HG03159 (cell line): ENCODE measurements at regions not wholly inside any gene's neighbourhood (a gene's known extent, or its start where the extent isn't known, plus 50 kb on each side); places are given as distances from the start of the nearest gene placed in this dataset.
A peak's percentile ranks its signal among the peaks of the same experiment; 100 is the strongest.
"Not testable (repeated sequence)": the region's sequence is repeated elsewhere in the genome, so short reads cannot be mapped to it uniquely, and the experiment has no call there.

ENCODE experiments used
- ATAC-seq: cut with Tn5 transposase; IDR thresholded peaks from one replicate; pipeline ENCODE4 v1.9.1; 2021; ENCODE audit warnings: mild to moderate bottlenecking, moderate library complexity; ENCODE audit not compliant: unreplicated experiment

- not testable (repeated sequence) for ATAC-seq
Measured at GRCh38 chr2:89947208-89947815, 1255.8 kb downstream of the RPIA start.

GRCh38 chr2:89948102-89948501 lies 1256.6 kb downstream of the RPIA start:
- ATAC-seq, result not testable (repeated sequence)

GRCh38 chr2:89950807-89951206 lies 1259.3 kb downstream of the RPIA start:
- ATAC-seq, result not testable (repeated sequence)

- not testable (repeated sequence) for ATAC-seq
Measured at GRCh38 chr2:89957236-89957635, 1265.8 kb downstream of the RPIA start.

GRCh38 chr2:89959729-89960378 lies 1268.4 kb downstream of the RPIA start:
- not testable (repeated sequence) for ATAC-seq

- ATAC-seq, result not testable (repeated sequence)
Measured at GRCh38 chr2:89960570-89960969, 1269.1 kb downstream of the RPIA start.

GRCh38 chr2:89968567-89968966 lies 1277.1 kb downstream of the RPIA start:
- peak; percentile 60 for ATAC-seq

GRCh38 chr2:89969190-89969589 lies 1277.7 kb downstream of the RPIA start:
- ATAC-seq, result not testable (repeated sequence)

- not testable (repeated sequence) for ATAC-seq
Measured at GRCh38 chr2:89973849-89974248, 1282.4 kb downstream of the RPIA start.

- not testable (repeated sequence) for ATAC-seq
Measured at GRCh38 chr2:89979826-89980537, 1288.5 kb downstream of the RPIA start.

- ATAC-seq, result not testable (repeated sequence)
Measured at GRCh38 chr2:89982246-89982645, 1290.8 kb downstream of the RPIA start.

- not testable (repeated sequence) for ATAC-seq
Measured at GRCh38 chr2:89985650-89986049, 1294.2 kb downstream of the RPIA start.

GRCh38 chr2:89986532-89986931 lies 1295.1 kb downstream of the RPIA start:
- ATAC-seq, result not testable (repeated sequence)

GRCh38 chr2:89996779-89997178 lies 1305.3 kb downstream of the RPIA start:
- not testable (repeated sequence) for ATAC-seq

GRCh38 chr2:90004553-90004952 lies 1313.1 kb downstream of the RPIA start:
- not testable (repeated sequence) for ATAC-seq

- ATAC-seq, result not testable (repeated sequence)
Measured at GRCh38 chr2:90010442-90011100, 1319.1 kb downstream of the RPIA start.

- ATAC-seq, result not testable (repeated sequence)
Measured at GRCh38 chr2:90011101-90011443, 1319.6 kb downstream of the RPIA start.

GRCh38 chr2:90019908-90020307 lies 1328.4 kb downstream of the RPIA start:
- not testable (repeated sequence) for ATAC-seq

GRCh38 chr2:90021234-90021633 lies 1329.8 kb downstream of the RPIA start:
- ATAC-seq, result peak; percentile 81

- ATAC-seq, result not testable (repeated sequence)
Measured at GRCh38 chr2:90027231-90027643, 1335.8 kb downstream of the RPIA start.

GRCh38 chr2:90028381-90029079 lies 1337.1 kb downstream of the RPIA start:
- not testable (repeated sequence) for ATAC-seq
